ENCODE measurements at regions not wholly inside any gene's neighbourhood (a gene's known extent, or its start where the extent isn't known, plus 50 kb on each side); places are given as distances from the start of the nearest gene placed in this dataset.

DNA sequence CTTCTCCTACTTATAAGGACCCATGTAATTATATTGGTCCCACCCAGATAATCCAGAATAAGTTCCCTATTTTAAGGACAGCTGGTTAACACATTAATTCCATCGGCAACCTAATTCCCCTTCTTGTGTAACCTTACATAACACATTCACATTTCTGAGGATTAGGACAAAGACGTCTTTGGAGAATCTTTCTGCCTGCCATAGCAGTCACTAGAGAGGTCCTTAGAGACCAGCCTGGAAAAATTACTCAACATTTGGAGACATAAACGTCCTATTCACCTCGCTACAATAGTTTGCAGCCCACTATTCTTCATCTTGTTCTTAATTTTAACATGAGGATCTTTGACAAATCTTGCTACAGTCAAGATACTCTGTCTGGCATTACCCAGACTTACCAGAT, 100.1 kb downstream of the MAFB start:
- no peak for DNase-seq

DNA sequence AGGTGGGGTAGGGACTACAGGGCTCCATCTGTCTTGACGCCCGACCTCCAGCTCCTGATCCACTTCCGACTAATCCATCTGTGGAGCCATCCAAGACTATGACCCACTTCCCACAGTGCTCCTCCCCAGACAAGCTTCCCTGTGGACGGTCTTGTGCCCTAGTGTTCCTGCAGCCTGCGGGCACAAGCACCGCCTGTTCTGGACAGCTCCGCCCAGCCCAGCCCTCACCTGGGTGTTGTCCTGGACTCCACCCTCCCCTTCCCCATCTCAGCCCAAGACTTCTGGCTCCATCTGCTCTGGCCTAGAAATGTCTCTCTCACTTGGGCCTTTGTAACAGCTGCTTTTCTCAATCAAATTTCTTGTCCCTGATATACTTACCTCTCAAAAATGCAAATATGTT, 102.0 kb downstream of the MAFB start:
- DNase-seq = no peak

DNA sequence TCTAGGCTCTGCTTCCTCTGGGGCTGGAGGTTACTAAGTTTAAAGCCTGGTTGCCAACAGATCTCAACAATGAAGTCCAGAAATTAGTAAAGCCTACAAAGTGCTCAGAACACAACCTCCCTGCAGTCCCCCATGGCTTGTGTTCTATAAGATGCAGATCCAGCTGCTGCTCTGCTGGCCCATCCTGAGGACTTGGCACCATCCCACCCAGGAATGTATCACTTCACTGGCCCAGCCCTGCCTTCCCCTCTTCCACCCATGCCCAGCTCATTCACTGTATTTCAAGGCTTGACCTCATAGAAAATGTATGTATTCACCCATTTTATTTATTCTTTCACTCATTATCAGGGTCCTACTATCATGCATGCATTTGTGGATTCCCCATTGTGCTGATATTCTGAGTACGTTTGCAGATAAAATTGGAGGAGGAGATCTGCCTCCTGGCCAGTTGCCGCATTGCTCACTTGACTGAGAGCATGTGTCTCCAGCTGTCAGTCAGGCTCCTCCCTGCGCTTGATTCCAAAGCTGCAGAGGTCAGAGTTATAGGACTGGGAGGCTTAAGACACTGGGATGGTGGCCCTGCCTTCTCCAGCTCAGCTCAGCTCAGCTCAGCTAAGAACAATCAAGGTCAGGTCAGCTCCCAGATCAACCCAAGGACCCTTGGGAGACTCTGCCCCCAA, 104.8 kb downstream of the MAFB start:
- DNase-seq = no peak

DNA sequence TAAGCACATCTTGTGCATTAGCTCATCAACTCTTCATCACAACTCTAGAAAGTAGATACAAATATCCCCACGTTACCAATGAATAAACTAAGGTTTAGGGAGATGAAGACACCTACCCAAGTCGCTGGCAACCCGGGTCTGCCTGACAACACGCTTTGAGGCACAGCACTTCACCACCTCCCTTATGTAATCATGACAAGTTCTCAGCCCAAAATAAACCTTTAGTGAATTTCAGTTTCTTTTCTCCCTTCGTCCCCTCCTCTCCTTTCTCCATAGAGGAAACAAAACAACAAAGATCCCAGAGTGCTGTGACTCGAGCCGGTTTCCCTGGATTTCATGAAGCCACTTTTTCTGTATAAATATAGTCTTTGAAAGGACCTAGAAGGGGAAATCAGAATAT, 105.4 kb downstream of the MAFB start:
- no peak for DNase-seq

DNA sequence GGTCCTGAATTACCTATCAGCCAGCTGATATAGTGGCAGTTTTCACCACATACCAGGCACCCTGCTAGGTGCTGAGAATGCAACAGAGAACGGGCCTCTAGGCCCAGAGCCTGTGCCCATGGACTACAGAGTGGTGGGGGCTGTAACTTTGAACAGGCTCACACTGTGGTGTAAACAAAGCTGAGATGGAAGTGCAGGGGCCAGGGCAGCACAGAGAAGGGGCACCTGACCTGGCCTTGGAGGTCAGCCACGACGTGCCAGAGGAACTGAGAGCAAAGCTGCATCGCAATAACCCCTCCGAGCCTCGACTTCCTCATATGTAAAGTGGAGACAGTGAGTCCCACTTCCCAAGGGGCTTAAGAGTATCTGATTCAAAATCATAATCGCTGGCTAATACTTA, 105.8 kb downstream of the MAFB start:
- DNase-seq = no peak

DNA sequence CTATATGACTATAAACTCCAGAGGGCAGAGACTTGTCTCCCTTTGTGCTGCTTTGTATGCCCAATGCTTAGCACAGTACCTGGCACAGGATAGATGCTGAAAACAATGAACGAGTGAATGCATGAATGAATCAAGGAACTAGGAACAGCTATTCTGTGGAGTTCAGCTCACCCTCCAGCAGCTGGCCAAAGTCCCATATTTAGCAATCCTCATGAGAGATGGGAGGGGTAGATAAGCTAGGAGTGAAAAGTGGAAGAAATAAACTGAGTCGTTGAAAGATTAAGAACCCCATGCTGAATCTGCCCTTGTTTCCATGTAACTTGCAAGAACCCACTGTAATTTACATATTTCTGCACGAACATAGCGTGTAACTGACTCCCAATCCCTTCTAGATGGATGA, 106.5 kb downstream of the MAFB start:
- no peak for DNase-seq

DNA sequence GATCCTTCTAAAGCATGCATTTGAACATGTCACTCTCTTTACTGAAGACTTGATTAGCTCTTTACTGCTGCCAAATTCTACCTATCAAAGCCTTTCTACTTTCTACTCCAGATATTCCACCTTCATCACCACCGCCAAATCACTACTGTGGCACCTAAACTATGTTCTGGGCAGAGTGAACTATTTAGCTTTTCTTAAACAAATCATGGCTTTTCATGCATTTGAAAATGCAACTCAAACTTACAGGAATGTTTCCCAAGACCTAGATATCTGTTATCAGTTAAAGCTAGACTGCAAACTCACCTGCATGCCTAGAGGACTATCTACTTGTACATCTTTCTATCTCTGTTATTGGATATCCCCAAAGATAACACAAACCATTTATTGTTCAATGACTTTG, 109.3 kb downstream of the MAFB start:
- no peak for DNase-seq

DNA sequence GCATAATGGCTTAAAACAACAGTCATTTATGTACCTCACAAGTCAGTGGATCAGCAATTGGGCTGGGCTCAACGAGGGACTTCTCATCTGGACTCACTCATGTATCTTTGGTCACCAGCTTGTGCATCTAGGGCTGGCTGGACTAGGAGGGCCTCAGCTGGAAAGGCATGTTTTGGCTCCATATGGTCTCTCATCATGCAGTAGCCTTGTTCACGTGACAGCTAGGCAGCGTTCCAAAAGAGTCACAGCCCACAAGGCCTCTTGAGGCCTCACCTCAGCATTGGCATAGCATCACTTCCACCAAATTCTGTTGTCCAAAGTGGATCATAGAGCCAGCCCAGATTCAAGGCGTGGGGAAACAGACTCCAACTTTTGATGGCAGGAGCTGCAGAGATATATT, 110.1 kb downstream of the MAFB start:
- no peak for DNase-seq

DNA sequence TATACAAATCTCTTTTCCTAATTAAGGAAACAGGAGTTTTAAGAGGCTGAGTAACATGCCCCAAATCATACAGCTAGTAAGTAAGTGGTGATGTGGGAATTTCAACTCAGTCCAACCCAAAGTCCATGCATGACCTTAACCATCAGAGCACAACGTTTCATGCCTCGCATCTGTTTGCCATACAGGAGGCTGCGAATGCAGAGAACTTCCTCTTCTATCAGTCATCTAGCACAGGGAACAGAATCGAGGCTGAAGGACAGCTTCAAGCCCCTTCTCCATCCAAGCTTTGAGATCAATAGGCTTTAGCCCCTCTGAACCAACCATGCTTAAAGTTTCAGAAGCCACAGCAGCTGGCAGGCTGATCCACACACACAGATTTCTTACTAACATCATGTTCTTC, 113.2 kb downstream of the MAFB start:
- no peak for DNase-seq

DNA sequence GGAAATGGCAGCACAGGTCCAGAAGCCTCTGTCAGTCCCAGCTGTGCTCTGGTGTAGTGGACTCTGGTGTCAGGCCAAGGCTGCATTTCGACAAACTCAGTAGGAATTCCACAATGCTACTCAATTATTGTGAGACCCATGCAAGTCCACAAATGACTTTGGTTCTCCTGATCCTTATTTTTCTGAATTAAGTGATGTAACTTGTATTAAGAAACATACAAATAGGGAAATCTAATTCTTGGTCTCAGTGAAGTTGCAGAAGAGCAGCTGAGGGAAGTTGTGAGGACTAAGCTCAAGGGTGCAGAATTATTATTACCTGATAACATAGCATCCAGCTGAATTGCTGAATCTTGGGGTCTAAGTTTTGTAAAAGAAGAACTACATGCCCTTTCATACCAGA, 116.8 kb downstream of the MAFB start:
- DNase-seq = no peak

DNA sequence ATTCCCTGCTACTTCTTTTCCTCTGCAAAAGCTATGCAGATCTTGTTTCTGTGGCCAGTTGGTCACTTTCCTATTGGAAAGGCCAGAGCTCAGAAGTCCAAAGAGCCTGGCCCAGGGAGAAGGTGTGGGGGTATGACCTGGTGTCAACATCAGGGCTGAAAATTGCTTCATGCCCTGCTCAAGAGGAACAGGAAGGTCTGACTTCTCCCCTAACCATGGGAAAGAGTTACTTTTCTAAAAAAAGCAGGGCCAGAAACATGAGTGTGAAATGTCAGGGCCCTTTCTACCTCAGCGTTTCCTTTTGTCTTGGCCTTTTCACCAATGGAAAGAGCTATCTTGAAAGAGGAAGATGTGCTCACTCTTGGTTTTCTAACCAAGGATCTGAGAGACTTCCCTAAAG, 117.4 kb downstream of the MAFB start:
- DNase-seq = no peak

DNA sequence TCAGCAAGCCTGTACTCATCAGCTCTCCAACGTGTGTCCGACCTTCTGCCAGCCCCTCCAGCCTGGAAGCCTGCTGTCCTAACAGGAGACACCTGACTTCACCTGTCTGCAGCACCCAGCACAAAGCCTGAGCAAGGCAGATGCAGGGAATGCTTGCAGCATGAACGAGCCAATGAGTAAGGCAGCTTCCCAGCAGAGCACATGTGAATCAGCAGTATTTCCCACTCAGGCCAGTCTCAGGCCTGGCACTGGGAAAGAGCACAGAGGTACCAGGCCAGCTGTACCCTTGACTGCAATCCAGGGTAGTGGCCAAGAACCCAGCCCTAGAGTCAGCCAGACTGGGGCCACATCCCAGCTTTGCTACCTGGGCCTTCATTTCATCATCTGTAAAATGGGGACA, 120.8 kb downstream of the MAFB start:
- no peak for DNase-seq

DNA sequence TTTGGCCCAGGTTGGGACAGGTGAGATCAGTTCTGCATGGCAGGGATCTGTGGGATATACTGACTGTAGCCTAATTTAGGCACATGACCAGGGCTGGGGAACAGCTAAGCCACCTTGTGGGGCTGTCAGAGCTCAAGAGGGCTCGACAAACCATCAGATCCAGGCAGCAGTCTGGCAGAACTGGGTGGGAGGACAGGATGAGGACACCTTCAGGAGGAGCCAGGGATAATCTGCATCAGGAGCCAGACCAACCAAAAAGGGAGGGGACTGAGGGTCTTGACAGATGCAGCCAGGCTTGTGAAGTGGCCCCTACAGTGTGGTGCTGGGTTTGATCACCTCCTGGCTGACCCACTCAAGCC, 123.4 kb downstream of the MAFB start:
- DNase-seq = no peak

DNA sequence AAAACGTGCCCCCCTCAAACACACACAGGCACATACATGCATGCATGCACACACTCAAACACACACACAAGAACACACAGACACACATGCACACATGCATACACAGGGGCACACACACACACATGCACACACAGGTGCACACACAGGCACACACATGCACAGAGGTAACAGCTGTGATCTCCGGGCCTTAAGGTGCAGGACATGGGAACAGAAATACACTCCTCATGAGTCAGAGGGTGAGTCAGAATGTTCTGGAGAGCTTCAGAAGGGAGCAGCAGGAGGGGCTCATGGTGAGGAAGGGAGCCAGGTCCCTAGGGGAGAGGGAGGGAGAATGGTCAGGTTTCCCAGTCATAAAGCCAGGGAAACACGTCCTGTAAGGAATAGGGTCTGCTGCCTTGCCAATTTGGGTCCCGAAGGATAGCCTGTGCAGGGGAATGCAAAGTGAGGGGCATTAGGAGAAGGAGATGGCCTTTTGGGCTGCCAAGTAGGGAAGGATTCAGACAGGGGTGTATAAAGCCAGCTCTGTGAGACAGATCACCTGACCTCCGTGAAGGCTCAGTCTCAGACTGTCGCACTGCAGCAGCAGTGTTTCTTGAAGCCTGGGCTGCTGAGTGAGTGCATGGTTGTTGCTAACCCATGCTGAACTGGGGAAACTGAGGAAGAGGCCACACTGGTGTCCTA, 123.9 kb downstream of the MAFB start:
- no peak for DNase-seq

DNA sequence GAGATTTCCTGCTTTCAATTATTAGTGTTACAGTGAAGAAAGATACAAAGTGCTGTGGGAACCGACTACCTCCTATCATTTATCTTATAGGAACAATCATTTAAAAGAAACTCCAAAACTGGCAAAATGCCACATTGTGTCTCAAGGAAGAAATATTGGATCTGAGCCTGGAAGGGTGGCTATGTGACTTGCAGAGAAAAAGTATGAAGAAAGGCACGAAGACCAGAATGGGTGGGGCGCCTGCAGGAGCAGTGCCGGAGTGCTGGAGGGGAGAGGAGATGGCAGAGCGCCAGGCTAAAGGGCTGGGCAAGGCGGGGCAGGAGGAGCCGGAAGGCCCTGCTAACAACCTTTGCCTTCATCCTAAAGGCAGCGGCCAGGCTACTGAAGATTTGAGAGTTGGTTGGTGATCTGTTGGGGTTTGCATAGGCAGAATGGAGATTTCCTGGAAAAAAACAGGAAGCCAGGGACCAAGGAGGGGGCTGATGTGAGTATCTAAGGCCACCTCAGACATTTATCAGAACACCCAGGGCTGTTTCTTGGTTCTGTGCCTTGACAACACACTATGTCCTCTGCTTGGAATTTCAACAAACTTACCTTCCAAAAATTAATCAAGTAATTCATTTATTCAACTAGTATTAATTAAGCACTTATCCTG, 125.6 kb downstream of the MAFB start:
- no peak for DNase-seq

DNA sequence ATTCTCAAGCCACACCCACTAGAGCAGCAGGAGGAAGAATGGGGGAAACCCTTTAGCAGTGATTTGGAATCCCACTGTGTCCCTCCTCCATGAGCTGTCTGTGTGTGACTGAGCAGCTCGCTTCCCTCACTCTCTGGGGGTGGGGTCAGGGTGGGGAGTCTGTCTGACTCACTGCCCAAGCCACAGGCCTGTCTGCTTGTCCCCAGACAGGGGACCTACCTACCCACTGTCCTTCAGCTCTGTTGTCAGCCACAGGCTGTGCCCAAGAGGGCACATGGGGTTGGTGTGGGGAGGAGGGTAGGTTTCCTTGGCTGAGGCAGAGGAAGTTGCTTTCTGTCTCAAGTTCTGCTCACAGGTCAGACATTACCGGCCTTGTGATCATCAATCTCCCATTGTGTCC, 127.0 kb downstream of the MAFB start:
- no peak for DNase-seq

DNA sequence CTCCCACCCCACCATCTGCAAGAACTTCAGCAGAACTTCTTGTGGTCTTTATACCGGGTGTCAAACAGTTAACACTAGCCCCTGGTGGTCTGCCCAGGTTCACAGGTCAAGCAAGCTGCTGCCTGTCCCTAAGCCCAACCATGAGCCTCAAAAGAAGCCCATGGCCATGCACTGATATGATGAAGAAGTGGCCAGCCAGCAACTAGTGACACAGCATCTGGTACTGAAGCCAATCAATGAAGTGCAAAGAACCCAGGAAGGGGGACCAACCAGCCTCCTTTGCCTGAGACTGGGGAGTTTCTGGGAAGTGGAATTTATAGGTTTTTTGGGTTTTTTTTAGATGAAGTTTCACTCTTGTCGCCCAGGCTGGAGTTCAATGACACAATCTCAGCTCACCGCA, 127.8 kb downstream of the MAFB start:
- DNase-seq = no peak

DNA sequence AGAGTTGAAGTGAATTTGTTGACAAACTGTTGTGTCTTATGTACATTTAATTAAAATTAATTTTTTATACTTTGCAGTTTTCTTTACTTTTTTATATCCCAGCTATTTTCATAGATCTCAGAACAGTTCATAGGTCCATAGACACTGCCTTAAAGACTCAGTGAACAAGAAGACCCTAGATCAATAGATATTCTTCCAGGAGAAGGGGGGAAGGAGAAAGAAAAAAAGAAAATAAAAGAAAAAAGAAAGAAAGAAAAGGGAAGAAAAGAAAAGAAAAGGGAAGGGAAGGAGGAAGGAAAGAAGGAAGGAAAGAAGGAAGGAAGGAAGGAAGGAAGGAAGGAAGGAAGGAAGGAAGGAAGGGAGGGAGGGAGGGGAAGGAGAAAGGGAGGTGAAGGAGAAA, 130.8 kb downstream of the MAFB start:
- DNase-seq = no peak

DNA sequence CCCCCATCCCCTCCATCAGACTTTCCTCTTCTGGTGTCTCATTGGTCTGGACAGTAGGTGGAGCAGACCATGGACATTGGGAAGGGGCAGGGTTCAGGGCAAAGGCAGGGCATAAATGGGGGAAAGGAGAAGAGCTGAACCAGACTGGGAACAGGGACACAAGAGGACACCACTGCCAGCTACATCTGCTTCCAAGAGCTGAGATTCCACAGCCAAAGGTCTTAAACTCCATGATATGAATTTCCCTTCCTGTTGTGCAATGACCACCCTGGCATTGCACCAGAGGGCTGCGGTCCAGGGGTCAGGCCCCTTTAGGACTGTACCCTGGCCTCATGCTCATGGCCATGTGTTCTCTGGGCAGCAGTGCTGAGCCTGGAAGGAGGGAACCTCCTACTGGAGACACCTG, 137.9 kb downstream of the MAFB start:
- no peak for DNase-seq

DNA sequence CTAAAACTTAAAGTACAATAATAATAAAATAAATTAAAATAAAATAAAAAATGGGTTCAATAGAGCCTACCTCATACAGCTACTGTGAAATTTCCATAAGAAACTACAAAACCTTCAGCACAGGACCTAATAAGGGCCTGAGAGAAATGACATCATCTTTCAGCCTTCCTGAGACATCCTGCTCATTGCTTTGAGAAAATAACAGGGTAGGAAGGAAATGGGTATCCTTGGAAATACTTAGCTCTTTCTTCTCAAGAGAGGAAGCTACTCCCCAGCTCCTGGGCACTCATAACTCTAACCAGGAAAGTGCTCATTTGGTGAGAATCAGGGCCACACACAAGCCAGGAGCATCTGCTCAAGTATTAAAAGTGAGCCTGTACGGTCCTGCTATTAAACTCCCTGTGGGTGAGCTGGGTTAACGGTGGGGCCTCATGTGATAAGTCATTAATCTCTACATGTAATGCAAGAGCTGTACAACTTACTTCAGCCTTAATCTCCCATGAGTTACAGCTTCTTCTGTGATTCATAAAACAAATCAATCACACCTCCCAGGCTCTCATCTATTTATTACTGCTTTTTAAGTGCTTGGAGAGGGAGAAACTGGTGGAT, 141.4 kb downstream of the MAFB start:
- no peak for DNase-seq

DNA sequence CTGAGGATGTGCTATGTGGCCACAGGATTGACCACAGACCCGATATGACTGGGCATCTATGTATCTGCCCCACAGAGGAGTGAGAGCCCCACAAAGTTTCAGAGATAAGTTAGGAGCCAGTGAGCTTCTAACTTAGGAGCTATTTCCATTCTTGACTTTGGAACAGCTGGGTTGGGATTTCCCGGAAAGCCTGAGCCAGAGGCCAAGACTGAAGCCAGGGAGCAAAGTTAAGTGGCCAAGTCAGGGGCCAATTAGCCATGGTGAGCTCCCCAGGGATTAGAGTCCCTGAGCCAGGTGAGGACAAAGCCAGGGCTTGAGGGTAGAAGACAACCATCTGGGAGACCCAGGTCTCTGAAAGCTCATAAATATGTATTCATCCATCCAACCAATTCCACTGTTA, 143.6 kb downstream of the MAFB start:
- no peak for DNase-seq

DNA sequence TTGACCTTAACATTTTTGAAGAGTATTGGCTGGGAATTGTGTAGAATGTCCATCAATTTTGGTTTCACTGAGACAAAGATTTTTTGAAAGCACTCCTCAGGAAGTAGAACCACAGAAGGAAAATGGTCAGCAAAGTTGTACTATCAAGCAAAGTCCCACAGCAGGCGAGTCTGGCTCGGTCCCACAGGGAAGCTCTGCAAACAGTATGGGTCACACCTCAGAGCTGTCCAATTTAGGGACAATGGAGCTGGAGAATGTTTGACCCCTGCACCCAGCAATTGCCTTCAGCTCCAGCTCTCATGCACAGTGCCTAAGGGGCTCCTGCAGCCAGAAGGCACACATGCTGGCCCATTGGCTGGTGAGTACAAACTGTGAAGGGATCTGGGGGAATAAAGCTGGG, 147.0 kb downstream of the MAFB start:
- no peak for DNase-seq

DNA sequence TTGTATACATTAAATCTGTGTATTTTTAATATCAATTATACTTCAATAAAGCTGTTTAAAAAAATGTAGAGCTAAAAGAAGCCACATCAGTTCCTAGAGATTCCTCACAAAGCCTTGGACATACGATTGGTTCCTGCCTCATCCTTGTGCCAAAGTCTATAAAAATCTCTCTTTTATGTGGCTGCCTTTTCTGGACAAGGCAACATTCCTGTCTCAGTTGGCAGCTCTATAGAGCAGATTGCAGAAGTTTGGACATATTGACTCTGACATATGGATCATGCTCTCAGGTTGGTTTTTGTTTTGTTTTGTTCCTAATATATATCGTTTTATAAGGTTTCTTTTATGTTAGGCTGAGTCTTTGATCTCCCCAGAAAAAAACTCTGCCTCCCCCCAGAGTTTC, 148.9 kb downstream of the MAFB start:
- no peak for DNase-seq

DNA sequence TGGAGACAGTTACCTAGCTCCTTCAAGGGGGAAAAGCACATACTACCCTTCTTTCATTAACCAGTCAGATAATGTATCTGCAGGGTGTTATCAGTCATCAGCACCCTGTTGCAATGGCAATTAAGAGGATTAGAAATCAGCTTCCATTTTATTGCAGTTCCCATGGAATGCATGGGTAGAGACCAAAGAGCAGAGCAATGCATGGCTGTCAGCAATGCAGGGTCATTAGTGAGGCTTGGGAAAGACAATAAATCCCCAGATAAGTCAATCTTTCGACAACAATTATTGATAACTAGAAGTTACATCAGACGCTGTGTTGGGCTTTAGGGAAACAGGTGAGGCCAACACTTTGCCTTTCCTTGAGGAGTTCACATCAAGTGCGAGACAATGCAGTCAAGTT, 150.9 kb downstream of the MAFB start:
- no peak for DNase-seq

All from NCI-H1092 treated with DMSO at 0.1 percent for 48 hours (cell line).